ENCODE measurements at regions not wholly inside any gene's neighbourhood (a gene's known extent, or its start where the extent isn't known, plus 50 kb on each side); places are given as distances from the start of the nearest gene placed in this dataset.

DNA sequence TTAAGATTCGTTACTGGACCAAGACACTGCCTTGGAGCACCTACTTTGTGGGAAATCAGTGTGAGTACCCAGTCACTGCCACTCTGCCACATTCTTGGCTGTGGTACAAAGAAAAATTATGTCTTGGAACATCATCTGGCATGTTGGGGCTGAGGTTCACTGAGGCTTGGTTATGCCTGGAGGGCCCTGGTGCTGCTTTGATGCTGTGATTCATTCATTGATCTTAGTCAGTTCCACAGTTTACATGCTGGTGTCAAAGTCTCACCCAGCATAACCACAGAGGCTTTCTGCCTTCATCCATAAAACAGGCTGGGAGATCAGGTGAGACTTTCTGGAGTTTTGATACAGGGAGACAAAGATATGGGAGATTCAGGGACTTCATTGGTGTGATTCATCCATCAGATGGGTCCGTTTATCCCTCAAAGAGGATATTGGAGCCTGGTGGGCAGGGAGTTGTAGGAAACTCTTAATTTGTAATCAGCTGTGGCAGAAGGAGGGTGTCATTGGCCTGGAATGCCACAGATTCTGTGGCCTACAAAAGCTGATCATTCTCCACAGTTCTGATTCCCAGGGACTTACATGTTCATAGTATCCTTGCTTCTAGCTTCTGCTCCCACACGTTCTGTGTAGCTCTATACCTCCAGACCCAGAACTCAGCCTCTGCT is 322.5 kb downstream of the PMP22 start:
- no peaks in the 10 kb centered on the region for H3K36me3 ChIP-seq
- intact Hi-C loops (cut with DNase I), result no loop called here
- H3K4me3 ChIP-seq, result no peak overlapping the region
- peaks cover 10% of the 10 kb centered on the region for H3K4me1 ChIP-seq
- no peak for DNase-seq (ENCODE audit: extremely low spot score in 2 of 2)
- H3K27ac ChIP-seq, result no peak overlapping the region
- no peaks in the 10 kb centered on the region for H3K9me3 ChIP-seq
- TF ChIP-seq POLR2AphosphoS5 (IDR thresholded peaks at IDR 0.05; ENCODE audit: insufficient read depth in 1 of 2, low read depth in 1 of 2) (no peak), POLR2A (IDR thresholded peaks at IDR 0.05) (no peak)
- TF ChIP-seq, protein P1, sequence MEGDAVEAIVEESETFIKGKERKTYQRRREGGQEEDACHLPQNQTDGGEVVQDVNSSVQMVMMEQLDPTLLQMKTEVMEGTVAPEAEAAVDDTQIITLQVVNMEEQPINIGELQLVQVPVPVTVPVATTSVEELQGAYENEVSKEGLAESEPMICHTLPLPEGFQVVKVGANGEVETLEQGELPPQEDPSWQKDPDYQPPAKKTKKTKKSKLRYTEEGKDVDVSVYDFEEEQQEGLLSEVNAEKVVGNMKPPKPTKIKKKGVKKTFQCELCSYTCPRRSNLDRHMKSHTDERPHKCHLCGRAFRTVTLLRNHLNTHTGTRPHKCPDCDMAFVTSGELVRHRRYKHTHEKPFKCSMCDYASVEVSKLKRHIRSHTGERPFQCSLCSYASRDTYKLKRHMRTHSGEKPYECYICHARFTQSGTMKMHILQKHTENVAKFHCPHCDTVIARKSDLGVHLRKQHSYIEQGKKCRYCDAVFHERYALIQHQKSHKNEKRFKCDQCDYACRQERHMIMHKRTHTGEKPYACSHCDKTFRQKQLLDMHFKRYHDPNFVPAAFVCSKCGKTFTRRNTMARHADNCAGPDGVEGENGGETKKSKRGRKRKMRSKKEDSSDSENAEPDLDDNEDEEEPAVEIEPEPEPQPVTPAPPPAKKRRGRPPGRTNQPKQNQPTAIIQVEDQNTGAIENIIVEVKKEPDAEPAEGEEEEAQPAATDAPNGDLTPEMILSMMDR (IDR thresholded peaks at IDR 0.05), result no peak
- no peaks in the 10 kb centered on the region for H3K27me3 ChIP-seq

DNA sequence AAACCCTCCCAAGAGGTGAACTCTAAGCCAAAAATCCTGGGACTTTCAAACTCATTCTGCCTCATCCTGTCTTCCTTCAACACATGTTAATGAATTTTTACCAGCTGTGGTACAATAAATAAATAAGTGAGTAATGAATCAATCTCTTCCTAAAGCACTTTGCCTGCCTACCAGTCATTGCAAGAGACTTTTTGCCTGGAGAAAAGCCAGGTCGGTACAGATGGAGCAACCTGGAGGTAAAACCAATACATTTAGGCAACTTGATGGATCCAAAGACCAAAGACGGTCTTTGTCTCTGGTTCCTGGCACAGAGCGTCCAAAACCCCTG is 324.2 kb downstream of the PMP22 start:
- H3K9me3 ChIP-seq, result no peaks in the 10 kb centered on the region
- intact Hi-C loops (cut with DNase I), result no loop called here
- no peaks in the 10 kb centered on the region for H3K36me3 ChIP-seq
- H3K27me3 ChIP-seq, result no peaks in the 10 kb centered on the region
- TF ChIP-seq POLR2AphosphoS5 (IDR thresholded peaks at IDR 0.05; ENCODE audit: insufficient read depth in 1 of 2, low read depth in 1 of 2), result no peak
- TF ChIP-seq, protein P1 (IDR thresholded peaks at IDR 0.05), result no peak
- TF ChIP-seq POLR2A (IDR thresholded peaks at IDR 0.05), result no peak
- peaks cover 10% of the 10 kb centered on the region for H3K4me1 ChIP-seq
- H3K27ac ChIP-seq, result no peak overlapping the region
- peak in 1 of 2 donors; percentile 47 for DNase-seq (ENCODE audit: extremely low spot score in 2 of 2)
- H3K4me3 ChIP-seq, result no peak overlapping the region

DNA sequence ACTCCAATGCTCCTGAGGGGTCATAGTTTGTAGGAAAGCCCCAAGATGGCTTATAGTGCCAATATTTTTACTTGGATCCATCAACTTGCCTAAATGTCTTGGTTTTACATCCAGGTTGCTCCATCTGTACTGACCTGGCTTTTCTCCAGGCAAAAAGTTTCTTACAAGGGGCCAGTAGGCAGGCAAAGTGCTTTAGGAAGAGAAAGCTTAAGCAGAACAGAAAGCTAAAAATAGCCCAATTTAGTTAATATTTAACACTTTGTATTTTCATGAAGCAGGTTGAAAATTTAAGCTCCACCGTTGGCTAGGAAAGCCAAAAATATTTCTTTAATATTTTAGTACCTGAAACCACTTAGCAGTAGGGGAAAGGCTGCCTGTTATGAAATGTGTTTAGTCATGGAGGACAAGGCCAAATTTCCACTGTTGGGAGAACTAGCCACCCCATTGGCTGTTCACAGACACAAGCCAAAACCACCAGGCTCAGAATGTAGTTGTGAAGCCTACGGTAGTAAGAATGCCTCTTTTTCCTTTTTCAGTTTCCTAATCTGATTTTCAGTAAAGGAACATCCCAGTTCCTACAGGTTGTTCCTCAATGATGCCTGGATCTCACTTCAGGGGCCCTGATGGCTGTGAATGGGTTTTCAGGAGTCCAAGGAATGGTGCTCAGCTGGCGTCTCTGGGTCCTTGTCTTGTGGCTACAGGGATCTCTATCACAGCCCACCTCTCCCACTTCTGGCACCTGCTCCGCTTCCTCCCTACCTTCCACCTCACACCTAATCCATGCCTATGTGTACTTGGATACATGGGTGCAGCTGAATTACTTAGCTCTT is 324.8 kb downstream of the PMP22 start:
- Histone ChIP-seq H3K9me3 (no peaks in the 10 kb centered on the region), H3K27me3 (no peaks in the 10 kb centered on the region), H3K4me3 (no peak overlapping the region), H3K4me1 (peaks cover 10% of the 10 kb centered on the region), H3K36me3 (no peaks in the 10 kb centered on the region), H3K27ac (no peak overlapping the region)
- DNase-seq (ENCODE audit: extremely low spot score in 2 of 2), result peak in 1 of 2 donors; percentile 80
- intact Hi-C loops (cut with DNase I), result no loop called here
- TF ChIP-seq, protein P1 (IDR thresholded peaks at IDR 0.05), result no peak
- no peak for TF ChIP-seq POLR2A (IDR thresholded peaks at IDR 0.05)
- TF ChIP-seq POLR2AphosphoS5 (IDR thresholded peaks at IDR 0.05; ENCODE audit: insufficient read depth in 1 of 2, low read depth in 1 of 2), result no peak

DNA sequence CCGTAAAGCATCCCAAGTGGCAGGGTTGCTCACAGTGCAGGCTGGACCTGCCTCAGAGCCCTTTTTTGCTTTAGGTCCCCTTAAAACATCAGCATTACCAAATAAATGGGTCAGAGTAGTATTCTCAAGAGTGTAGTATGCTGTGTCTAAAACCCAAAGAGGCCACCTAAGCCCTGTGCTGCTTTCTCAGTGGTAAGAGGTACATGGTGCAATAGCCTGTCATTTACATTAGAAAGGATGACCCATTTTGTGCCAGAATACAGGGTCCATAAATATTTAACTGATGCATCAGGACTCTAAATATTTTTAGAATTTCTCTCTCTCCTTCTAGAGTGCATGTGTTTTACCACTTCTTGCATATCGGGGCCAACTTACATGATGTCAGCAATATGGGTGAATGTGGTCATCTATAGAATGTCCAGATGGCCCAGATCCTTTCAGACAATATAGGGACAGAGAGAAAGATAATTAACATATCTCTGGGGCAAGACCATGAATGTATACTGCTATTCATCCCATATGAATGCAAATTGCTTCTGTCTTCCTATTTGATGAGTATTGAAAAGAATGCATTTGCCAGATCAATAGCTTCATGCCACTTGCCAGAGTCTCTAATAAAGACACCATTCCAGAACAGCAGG is 329.2 kb downstream of the PMP22 start:
- Histone ChIP-seq H3K4me1 (peaks cover 10% of the 10 kb centered on the region), H3K27ac (no peak overlapping the region), H3K36me3 (no peaks in the 10 kb centered on the region), H3K9me3 (no peaks in the 10 kb centered on the region), H3K4me3 (no peak overlapping the region), H3K27me3 (no peaks in the 10 kb centered on the region)
- peak in 1 of 2 donors; percentile 2 for DNase-seq (ENCODE audit: extremely low spot score in 2 of 2)
- TF ChIP-seq POLR2A (IDR thresholded peaks at IDR 0.05) (no peak), POLR2AphosphoS5 (IDR thresholded peaks at IDR 0.05; ENCODE audit: insufficient read depth in 1 of 2, low read depth in 1 of 2) (no peak)
- TF ChIP-seq, protein P1 (IDR thresholded peaks at IDR 0.05), result no peak
- intact Hi-C loops (cut with DNase I), result no loop called here
